ENCODE measurements at regions not wholly inside any gene's neighbourhood (a gene's known extent, or its start where the extent isn't known, plus 50 kb on each side); places are given as distances from the start of the nearest gene placed in this dataset.
A peak's percentile ranks its signal among the peaks of the same experiment; 100 is the strongest.

DNA sequence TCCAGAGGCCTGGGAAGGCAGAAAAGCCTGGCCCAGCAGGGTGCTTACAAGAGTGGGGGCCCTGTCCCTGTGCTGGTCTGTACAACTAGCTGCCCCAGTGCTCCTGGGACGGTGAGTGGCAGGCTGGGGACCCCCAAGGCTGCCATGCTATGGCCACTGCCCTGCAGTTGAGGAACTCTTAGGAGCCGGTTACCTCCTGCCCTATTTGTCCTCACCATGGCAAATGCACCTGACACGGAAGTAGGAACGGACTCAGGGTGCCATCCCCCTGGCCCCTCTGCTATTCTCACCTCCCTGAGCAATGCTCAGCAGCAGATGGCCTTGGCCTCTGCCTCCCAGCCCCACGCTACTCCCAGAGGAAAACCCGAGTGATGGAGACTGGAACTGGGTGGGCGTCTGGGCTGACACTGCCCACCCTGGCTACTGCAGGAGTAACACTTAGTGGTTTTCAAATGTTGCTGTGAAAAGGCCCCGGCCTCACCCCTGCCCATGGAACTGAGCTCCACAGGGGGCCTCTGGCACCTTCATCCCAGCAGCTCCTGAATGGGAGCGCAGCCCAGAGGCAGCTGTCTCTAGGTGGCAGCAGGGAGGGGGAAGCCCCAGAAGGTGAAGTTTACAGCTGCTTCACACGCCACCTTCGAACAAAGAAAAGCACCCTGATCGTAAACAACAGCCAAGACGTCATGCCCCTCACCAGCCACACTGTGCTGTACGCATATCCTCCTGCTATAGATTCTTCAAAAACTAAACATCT, 105.3 kb downstream of the CTTN start:
- H3K27me3 ChIP-seq = no peaks in the 10 kb centered on the region
- peak in 1 of 5 donors; percentile 6 for DNase-seq
- WGBS, 3 donors = 53 to 73% (median 67%) methylated on average over 14 of the region's 14 CpGs
- no peaks in the 10 kb centered on the region for H3K9me3 ChIP-seq
- no peaks in the 10 kb centered on the region for H3K36me3 ChIP-seq
- no peak for TF ChIP-seq EP300 (IDR thresholded peaks at IDR 0.05)
- no peak for TF ChIP-seq POLR2A (IDR thresholded peaks at IDR 0.05)
- TF ChIP-seq, protein P1, sequence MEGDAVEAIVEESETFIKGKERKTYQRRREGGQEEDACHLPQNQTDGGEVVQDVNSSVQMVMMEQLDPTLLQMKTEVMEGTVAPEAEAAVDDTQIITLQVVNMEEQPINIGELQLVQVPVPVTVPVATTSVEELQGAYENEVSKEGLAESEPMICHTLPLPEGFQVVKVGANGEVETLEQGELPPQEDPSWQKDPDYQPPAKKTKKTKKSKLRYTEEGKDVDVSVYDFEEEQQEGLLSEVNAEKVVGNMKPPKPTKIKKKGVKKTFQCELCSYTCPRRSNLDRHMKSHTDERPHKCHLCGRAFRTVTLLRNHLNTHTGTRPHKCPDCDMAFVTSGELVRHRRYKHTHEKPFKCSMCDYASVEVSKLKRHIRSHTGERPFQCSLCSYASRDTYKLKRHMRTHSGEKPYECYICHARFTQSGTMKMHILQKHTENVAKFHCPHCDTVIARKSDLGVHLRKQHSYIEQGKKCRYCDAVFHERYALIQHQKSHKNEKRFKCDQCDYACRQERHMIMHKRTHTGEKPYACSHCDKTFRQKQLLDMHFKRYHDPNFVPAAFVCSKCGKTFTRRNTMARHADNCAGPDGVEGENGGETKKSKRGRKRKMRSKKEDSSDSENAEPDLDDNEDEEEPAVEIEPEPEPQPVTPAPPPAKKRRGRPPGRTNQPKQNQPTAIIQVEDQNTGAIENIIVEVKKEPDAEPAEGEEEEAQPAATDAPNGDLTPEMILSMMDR (IDR thresholded peaks at IDR 0.05) = no peak
- no peak overlapping the region for H3K4me3 ChIP-seq
- intact Hi-C loops (cut with DNase I) = no loop called here
- no peaks in the 10 kb centered on the region for H3K4me1 ChIP-seq (ENCODE audit: insufficient read depth)
- H3K27ac ChIP-seq = no peak overlapping the region

- intact Hi-C loops (cut with DNase I) = no loop called here
Observed at GRCh38 chr11:70504246-70505020, 106.1 kb downstream of the CTTN start.

GRCh38 chr11:70505331-70505731, 107.0 kb downstream of the CTTN start:
- Histone ChIP-seq H3K4me1 (ENCODE audit: insufficient read depth) (no peaks in the 10 kb centered on the region), H3K27ac (no peak overlapping the region), H3K4me3 (no peak overlapping the region), H3K27me3 (no peaks in the 10 kb centered on the region), H3K36me3 (no peaks in the 10 kb centered on the region), H3K9me3 (no peaks in the 10 kb centered on the region)
- WGBS, 3 donors = 79 to 89% (median 80%) methylated on average over 11 of the region's 11 CpGs
- TF ChIP-seq POLR2A (IDR thresholded peaks at IDR 0.05) = no peak
- TF ChIP-seq, protein P1 (IDR thresholded peaks at IDR 0.05) = no peak
- no peak for TF ChIP-seq EP300 (IDR thresholded peaks at IDR 0.05)
- DNase-seq = peak in 1 of 5 donors; percentile 6
- intact Hi-C loops (cut with DNase I) = no loop called here

More at GRCh38 chr11:70504246-70505020, 106.1 kb downstream of the CTTN start:
- Histone ChIP-seq H3K27me3 (no peaks in the 10 kb centered on the region), H3K4me3 (no peak overlapping the region), H3K9me3 (no peaks in the 10 kb centered on the region), H3K36me3 (no peaks in the 10 kb centered on the region), H3K4me1 (ENCODE audit: insufficient read depth) (no peaks in the 10 kb centered on the region), H3K27ac (no peak overlapping the region)
- 89 to 91% (median 89%) methylated on average over 19 of the region's 19 CpGs for WGBS, 3 donors
- TF ChIP-seq EP300 (IDR thresholded peaks at IDR 0.05) (no peak), POLR2A (IDR thresholded peaks at IDR 0.05) (no peak)
- TF ChIP-seq, protein P1 (IDR thresholded peaks at IDR 0.05) = no peak
- DNase-seq = peak in 1 of 5 donors; percentile 3

- H3K36me3 ChIP-seq = no peaks in the 10 kb centered on the region
- no peak overlapping the region for H3K27ac ChIP-seq
- H3K4me3 ChIP-seq = no peak overlapping the region
- peak in 1 of 5 donors; percentile 1 for DNase-seq
- no peaks in the 10 kb centered on the region for H3K4me1 ChIP-seq (ENCODE audit: insufficient read depth)
- H3K27me3 ChIP-seq = no peaks in the 10 kb centered on the region
- H3K9me3 ChIP-seq = no peaks in the 10 kb centered on the region
- WGBS, 3 donors = 66 to 77% (median 70%) methylated on average over 15 of the region's 15 CpGs
- TF ChIP-seq POLR2A (IDR thresholded peaks at IDR 0.05) = no peak
- TF ChIP-seq, protein P1 (IDR thresholded peaks at IDR 0.05) = no peak
- no peak for TF ChIP-seq EP300 (IDR thresholded peaks at IDR 0.05)
- intact Hi-C loops (cut with DNase I) = no loop called here
Observed at GRCh38 chr11:70505761-70506657, 107.7 kb downstream of the CTTN start.

Measured in ovary (tissue), 7 donors.